Nucleus accumbens (tissue), 56 donors: ENCODE measurements at regions not wholly inside any gene's neighbourhood (a gene's known extent, or its start where the extent isn't known, plus 50 kb on each side); places are given as distances from the start of the nearest gene placed in this dataset.
"Not testable (repeated sequence)": the region's sequence is repeated elsewhere in the genome, so short reads cannot be mapped to it uniquely, and the experiment has no call there.

Experiments used
- DNase-seq, 56 donors: peaks; one replicate each; lab custom pipeline; 2025; lab: John Stamatoyannopoulos, UW

GRCh38 chr3:99324636-99325203 lies 313.7 kb upstream of the COL8A1 start:
- DNase-seq, result peak in 1 of 56 donors; percentile 1

GRCh38 chr3:99323940-99324339 lies 314.5 kb upstream of the COL8A1 start:
- no peak for DNase-seq

- DNase-seq, result no peak
Observed at GRCh38 chr3:99322551-99322950, 315.8 kb upstream of the COL8A1 start.

DNA sequence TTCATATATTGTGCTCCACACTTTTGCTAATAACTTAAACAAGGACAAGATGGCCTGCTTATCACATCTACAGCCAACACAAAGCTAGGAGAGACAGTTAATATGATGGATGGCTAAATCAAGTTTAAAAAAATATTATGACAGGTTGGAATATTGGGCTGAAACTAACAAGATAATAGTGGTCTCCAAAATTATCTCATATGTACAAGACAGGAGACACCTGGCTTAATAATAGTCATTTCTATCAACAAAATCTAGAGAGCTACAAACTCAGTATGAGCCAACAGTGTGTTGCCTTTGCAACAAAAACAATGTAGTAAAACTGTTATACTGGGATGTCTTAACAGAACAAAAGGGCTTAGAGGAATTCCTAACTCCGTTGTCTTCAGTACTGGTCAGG lies 317.1 kb upstream of the COL8A1 start:
- DNase-seq, result no peak

DNA sequence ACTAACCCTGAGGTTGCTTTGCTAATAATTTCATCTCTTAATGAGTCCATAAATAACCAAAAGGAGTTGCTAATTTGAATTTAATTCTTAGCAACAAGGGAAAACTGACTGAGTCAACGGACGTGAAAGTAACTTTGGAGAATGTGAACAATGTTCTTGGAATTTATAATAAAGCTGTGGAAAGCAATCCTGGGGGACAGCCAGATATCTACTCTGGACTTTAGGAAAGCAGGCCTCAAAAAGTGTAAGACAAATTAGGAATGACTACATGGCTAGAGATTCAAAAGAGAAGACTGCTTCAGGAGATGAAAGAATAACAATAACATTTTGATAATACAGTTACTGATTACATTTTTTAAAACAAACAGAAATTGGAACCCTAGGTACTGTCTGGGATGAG lies 318.4 kb upstream of the COL8A1 start:
- no peak for DNase-seq

- no peak for DNase-seq
Observed at GRCh38 chr3:99319450-99319849, 318.9 kb upstream of the COL8A1 start.

- no peak for DNase-seq
Observed at GRCh38 chr3:99317201-99317600, 321.2 kb upstream of the COL8A1 start.

GRCh38 chr3:99315896-99316295 lies 322.5 kb upstream of the COL8A1 start:
- DNase-seq, result no peak

DNA sequence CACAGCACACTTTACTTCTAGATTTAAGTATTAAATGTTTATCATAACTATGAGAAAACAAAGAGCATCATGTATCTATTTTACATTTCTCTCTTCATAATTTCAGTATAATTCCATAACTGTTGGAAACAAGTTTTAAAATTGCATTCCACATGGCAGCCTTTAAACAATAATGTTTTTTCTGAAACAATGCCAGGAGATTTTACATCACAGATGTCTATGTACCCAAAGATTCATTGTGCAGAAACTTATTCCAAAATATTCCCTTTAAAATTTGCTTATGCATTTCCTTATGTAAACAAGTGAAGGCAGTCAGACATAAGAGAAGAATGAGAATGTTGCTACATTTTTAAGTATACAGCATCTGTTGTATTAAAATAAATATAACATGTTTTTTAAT lies 324.9 kb upstream of the COL8A1 start:
- no peak for DNase-seq

DNA sequence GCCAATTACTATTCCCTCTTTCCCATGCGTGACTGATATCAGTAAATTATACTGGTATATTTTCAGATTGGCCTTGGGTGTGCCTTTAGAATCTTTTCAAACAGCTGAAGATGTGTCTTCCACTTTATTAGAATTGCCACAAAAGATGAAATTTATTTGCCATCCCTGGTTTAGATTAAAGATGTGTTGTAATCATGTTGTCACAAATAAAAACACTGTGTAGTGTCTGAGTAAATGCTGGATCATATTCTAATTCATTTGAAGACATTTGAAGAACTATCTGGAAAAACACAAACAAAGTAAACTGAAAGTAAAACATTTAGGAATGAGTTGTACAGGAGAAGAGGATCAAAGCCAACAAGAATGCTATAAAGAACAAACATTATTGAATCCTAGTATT lies 339.7 kb upstream of the COL8A1 start:
- no peak for DNase-seq

- no peak for DNase-seq
Observed at GRCh38 chr3:99295836-99296235, 342.6 kb upstream of the COL8A1 start.

- not testable (repeated sequence) for DNase-seq
Observed at GRCh38 chr3:99294092-99294491, 344.3 kb upstream of the COL8A1 start.

- no peak for DNase-seq
Observed at GRCh38 chr3:99287876-99288275, 350.5 kb upstream of the COL8A1 start.

DNA sequence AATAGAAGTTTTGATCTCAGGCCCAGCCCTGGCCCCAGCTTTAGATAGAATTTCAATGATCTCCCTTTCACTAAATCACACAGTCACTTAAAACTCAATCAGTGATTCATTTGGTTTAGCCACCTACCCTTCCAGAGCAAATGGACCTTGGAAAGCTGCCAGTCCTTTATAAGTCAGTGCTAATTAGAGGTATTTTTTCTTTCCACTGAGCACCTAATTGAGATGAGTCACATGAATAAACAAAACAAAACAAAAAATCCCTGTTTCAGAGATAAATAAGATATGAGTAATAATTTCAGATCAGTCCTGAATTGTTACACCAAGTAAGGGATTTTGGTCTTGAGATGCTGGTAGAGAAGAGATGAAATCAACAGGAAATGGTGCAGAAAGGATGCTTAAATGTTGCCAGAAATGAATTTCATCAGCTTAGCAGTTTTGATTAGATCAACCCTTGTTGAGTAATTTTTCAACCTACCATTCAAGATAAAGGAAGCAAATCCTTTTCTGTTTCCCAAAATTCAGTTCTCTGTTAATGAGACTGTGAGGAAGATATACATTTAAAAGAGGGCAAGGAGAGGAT lies 352.0 kb upstream of the COL8A1 start:
- DNase-seq, result no peak

- DNase-seq, result peak in 5 of 56 donors; percentile 1 to 17 (median 12)
Observed at GRCh38 chr3:99269606-99270351, 368.3 kb upstream of the DCBLD2 start.

GRCh38 chr3:99256788-99257187 lies 355.3 kb upstream of the DCBLD2 start:
- DNase-seq, result no peak

DNA sequence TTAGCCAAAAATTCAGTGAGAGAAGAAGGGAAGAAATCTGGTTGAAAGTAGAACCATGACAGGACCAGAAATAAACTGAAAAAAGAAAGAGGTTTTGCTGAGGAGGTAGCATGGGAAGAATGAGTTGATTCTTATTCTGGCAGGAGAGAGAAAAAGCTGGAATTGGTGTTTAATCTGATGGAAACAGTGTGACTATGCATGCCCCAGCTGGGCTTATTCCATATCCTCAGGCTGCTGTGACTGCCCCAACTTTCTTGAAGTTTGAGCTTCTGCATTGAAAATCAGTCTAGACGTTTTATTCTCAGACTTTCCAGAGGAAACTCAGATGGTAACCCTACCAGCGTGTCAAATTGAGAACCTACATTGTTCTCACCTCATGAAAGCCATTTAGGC lies 352.5 kb upstream of the DCBLD2 start:
- DNase-seq, result no peak

DNA sequence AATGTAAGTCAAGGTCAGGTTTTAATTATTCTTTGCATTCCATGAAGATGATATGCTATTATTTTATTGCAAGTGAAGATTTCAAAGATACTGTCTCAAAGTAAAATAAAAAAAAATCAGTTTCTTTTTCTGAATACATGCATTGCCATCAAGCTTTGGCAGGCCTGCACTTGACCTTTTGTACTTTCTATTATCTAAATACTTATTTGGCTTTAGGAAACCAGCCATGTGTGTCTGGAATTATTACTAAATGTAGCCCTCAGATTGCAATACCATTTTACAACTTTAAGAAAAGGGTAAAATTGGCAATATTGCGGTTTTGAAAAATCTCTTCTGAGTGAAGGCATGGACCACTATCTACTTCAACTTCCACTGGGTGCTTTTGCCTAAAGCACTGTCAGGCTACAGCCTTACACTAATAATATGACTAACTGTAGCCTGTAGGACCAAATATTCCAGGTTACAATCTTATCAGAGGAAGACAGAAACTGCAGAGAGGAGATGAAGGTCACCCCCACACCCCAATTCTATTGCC lies 349.4 kb upstream of the DCBLD2 start:
- DNase-seq, result no peak

DNA sequence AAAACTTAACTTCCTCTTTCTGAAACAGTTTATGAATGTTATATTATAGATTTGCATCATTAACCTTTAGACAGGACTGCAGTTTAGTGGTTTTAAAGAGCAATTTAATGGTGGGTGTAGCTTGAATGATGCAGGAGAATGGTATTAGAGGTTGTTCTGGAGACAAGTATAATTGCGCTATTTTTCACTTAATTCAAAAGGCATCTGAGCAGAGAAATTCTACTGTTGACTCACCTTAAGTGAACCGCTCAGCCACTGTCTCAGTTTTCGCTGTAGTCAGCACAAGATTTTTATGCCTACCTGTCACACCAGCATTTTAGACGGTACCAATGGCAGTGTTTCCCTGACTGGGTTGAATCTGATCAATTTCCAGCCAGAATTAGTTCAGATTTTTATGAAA lies 348.8 kb upstream of the DCBLD2 start:
- DNase-seq, result no peak

DNA sequence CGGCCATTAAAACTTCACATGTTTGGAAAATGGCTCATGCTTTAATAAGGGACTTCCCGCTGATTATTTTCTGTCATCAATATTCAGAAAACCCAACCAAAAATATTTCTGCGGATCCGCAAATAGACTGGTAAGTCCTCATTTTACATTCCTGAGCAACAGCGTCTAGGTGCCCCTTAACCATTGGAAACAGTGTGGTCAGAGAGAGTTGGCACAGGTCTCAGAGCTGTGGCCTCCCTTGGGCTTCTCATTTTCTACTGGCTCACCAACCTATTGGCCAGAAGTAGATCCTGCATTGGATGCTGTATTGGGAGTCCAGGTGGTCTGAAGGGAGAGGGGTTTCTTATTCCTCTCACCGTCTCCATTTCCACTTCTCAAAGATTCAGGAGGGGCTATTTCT lies 348.1 kb upstream of the DCBLD2 start:
- DNase-seq, result no peak

GRCh38 chr3:99248913-99249312 lies 347.4 kb upstream of the DCBLD2 start:
- DNase-seq, result no peak

DNA sequence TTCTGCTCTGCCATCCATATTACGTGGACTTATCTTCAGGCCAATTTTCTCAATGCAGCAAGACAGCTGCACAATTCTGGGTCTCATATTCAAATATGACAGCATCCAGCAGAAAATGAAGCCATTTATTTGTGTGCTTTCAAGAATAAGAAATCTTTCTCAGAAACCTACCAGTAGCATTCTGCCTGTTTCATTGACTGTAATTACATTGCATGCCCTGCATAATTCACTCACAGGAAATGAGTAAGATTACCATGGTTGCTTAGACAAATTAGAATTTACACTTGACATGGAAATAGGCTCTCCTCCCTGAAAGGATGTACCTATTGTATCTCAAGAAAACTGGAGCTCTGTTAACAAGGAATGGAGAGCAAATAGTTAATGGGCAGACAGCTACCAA lies 346.6 kb upstream of the DCBLD2 start:
- no peak for DNase-seq
